Pancreas (tissue), 10 donors: ENCODE measurements at regions not wholly inside any gene's neighbourhood (a gene's known extent, or its start where the extent isn't known, plus 50 kb on each side); places are given as distances from the start of the nearest gene placed in this dataset.

ENCODE experiments used
- ATAC-seq, 4 donors: fragments of 200-7000 bp; cut with Tn5 transposase; one replicate each; pipeline versions ENCODE4 v1.8.0 to v1.9.1; 2020; ENCODE audit warnings: mild to moderate bottlenecking in 4 of 4, moderate library complexity in 4 of 4
- DNase-seq, 6 donors: peaks; one replicate each; pipeline ENCODE4 v3.0.0-alpha.2; 2020
- FAIRE-seq: peaks from 2 replicates; lab custom pipeline; 2012; peaks lifted over from hg19 to GRCh38; lab: Jason Lieb, UNC
- H3K27ac ChIP-seq, 4 donors: fragments of 200-600 bp; sonication (generic); 1 replicate in 3 of 4; 2 replicates in 1 of 4; pipeline versions ENCODE4 v1.5.0 to v1.8.0; 2020
- H3K27me3 ChIP-seq, 4 donors: fragments of 200-600 bp; one replicate each; pipeline ENCODE4 v1.8.0; 2021
- H3K36me3 ChIP-seq, 3 donors: fragments of 200-600 bp; sonication (generic) in 1 of 3; one replicate each; pipeline versions ENCODE4 v1.5.0 to v1.8.0; 2020 to 2021
- H3K4me1 ChIP-seq, 3 donors: fragments of 200-600 bp; one replicate each; pipeline ENCODE4 v1.8.0; 2021
- H3K4me3 ChIP-seq, 4 donors: fragments of 200-600 bp; sonication (generic) in 2 of 4; one replicate each; pipeline versions ENCODE4 v1.5.0 to v1.8.0; 2020 to 2021
- H3K9me3 ChIP-seq, 4 donors: fragments of 200-600 bp; one replicate each; pipeline ENCODE4 v1.8.0; 2021
- WGBS, 2 donors: extraction: QIAGEN DNeasy Blood & Tissue Kit; methylation state at CpG; one replicate each; pipeline ENCODE4 v1.1.7; 2013; 5-methylcytosine and 5-hydroxymethylcytosine counted together
- intact Hi-C, 3 donors: fragments of 100-400 bp; cut with DNase I; formaldehyde crosslinking; loops; one replicate each; pipeline versions ENCODE4 v1.11.1 to v1.14.2; 2022
- TF ChIP-seq, protein P1 (sequence below), 4 donors: fragments of 200-600 bp; sonication (generic) in 3 of 4; IDR thresholded peaks; one replicate each; pipeline versions ENCODE4 v1.5.0 to v1.8.0; 2021; ENCODE audit warnings: antibody characterized with exemption in 4 of 4
- donor health status: healthy with polysubstance abuse.
- donor health status: DM: no; HTN: no; CAD: no; lungs with moderate emphysema.
- donor health status: DM: no; HTN: no; CAD: no.
- donor health status: control.
- donor health status: control.
- donor health status: Bipolar disorder and iron deficiency.
- donor health status: DM: yes; HTN: yes; CAD: no.
- donor health status: DM: no; HTN: no; CAD: no.
- donor health status: DM: no; HTN: no; CAD: no.
- donor health status: DM: yes; HTN: yes; CAD: no.

DNA sequence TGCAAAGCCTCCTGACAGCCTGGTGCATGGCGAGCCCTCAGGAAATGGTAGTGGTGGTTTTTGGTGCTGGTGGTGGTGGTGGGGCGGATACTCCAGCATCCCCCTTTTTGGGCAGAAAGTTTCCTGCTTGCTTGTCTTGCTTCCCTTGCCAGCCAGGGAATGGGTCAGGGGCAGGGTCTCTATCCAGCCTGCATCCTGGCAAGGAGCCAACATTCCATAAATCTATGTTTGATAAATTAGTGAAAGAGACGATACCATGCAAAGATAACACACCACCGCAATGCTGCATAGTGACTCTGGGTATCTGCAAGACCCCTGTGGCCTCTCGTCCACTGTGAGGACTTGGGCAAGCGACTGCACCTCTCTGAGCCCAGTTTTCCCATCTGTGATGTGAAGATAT is 246.2 kb downstream of the LRFN2 start:
- DNase-seq: no peak
- Histone ChIP-seq H3K27me3 (no peaks in the 10 kb centered on the region), H3K9me3 (no peaks in the 10 kb centered on the region), H3K4me3 (no peak overlapping the region), H3K4me1 (peaks cover 0 to 7% (median 0%) of the 10 kb centered on the region in 3 donors), H3K36me3 (no peaks in the 10 kb centered on the region), H3K27ac (no peak overlapping the region)
- intact Hi-C loops: no loop called here
- TF ChIP-seq, protein P1, sequence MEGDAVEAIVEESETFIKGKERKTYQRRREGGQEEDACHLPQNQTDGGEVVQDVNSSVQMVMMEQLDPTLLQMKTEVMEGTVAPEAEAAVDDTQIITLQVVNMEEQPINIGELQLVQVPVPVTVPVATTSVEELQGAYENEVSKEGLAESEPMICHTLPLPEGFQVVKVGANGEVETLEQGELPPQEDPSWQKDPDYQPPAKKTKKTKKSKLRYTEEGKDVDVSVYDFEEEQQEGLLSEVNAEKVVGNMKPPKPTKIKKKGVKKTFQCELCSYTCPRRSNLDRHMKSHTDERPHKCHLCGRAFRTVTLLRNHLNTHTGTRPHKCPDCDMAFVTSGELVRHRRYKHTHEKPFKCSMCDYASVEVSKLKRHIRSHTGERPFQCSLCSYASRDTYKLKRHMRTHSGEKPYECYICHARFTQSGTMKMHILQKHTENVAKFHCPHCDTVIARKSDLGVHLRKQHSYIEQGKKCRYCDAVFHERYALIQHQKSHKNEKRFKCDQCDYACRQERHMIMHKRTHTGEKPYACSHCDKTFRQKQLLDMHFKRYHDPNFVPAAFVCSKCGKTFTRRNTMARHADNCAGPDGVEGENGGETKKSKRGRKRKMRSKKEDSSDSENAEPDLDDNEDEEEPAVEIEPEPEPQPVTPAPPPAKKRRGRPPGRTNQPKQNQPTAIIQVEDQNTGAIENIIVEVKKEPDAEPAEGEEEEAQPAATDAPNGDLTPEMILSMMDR (IDR thresholded peaks at IDR 0.05): no peak
- WGBS, 2 donors: 76 to 81% methylated on average over 6 of the region's 6 CpGs
- ATAC-seq: no peak
- no peak for FAIRE-seq

DNA sequence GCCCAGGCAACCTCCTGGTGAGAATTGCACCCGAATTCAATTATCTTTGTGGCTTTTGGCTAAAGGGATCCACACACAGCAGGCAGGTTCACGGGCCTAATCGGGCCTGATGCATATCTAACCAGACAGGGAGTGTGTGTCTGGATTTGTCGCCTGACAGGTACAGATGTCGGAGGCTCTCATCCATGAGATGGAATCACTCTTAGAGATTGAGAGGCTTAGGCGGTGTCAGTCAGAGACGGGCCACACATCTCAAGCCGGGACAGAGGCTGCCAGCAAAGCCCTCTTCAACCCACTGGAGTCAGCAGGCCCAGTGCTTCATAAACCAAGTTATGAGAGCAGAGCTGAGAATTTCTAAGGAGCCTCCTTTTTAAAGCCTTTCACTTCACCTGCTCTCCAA is 247.0 kb downstream of the LRFN2 start:
- DNase-seq (no peak), ATAC-seq (no peak), FAIRE-seq (no peak)
- 82 to 86% methylated on average over 8 of the region's 8 CpGs for WGBS, 2 donors
- intact Hi-C loops: no loop called here
- H3K4me3 ChIP-seq: no peak overlapping the region
- no peak overlapping the region for H3K27ac ChIP-seq
- no peaks in the 10 kb centered on the region for H3K36me3 ChIP-seq
- TF ChIP-seq, protein P1 (IDR thresholded peaks at IDR 0.05): no peak
- no peaks in the 10 kb centered on the region for H3K9me3 ChIP-seq
- H3K27me3 ChIP-seq: no peaks in the 10 kb centered on the region
- H3K4me1 ChIP-seq: peaks cover 0 to 3% (median 0%) of the 10 kb centered on the region in 3 donors

DNA sequence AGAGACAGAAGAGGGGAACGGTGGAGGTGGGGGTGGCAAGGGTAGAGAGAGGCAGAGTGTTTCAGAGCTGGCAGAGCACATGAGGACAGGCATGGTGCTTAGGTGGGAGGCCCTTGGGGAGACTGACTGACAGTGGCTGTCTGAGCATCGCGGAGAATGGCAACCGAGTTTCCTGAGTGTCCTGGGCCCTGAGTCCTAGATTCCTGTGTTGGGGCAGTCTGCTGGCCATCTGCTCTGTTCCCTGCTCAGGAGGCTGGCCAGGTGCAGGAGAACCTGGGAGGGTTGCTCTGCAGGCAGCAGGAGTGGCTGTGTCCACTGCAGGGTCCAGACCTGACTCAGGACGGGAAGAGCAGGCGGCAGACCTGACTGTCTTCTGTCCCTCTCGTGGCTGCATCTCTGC is 248.9 kb downstream of the LRFN2 start:
- ATAC-seq: no peak
- TF ChIP-seq, protein P1 (IDR thresholded peaks at IDR 0.05): no peak
- WGBS, 2 donors: 91 to 94% methylated on average over 7 of the region's 7 CpGs

DNA sequence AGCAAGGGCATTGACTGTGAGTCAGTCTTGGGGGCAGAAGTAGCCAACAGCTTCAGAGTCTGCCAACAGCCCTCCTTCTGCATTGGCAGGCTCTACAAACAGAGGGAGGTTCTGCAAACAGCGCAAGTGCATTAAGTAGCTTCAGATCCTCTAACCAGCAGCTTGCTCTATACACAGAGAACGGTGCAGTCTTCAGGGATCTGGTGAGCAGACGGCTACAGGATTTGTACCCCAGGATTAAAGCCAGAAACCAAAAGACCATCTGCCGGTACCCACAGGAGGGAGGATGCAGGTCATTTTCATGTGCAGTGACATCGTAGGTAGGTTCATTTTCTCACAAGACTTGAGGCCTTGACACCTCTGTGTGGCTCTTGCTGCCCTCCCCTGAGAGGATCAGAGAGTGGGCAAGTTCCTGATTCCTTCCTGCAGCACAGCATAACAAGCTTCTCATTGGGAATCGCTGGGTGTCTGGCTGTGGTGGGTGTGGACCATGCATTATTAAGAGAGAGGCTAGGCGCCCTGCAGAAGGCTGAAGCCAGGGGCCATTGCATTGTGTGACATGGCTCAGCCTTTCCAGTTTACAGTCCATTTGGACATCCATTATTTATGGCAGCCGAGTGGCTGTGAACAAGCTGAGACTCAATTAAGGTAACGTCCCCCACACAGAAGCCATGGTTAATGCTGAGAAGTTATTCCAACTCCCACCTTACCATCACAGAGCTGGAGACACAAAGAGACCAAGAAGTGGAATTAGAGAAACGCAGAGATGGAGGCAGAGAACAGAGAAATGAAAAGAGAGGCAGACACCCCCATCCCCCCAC is 250.0 kb downstream of the LRFN2 start:
- Histone ChIP-seq H3K27me3 (no peaks in the 10 kb centered on the region), H3K9me3 (no peaks in the 10 kb centered on the region), H3K4me3 (no peak overlapping the region), H3K27ac (no peak overlapping the region), H3K4me1 (no peaks in the 10 kb centered on the region), H3K36me3 (no peaks in the 10 kb centered on the region)
- 82 to 89% methylated on average over 10 of the region's 10 CpGs for WGBS, 2 donors
- ATAC-seq (no peak), FAIRE-seq (no peak), DNase-seq (no peak)
- TF ChIP-seq, protein P1 (IDR thresholded peaks at IDR 0.05): no peak
- intact Hi-C loops: no loop called here

More for the DNA sequence above, 248.9 kb downstream of the LRFN2 start:
- FAIRE-seq: no peak
- Histone ChIP-seq H3K36me3 (no peaks in the 10 kb centered on the region), H3K4me3 (no peak overlapping the region), H3K27ac (no peak overlapping the region), H3K9me3 (no peaks in the 10 kb centered on the region), H3K4me1 (peaks cover 0 to 3% (median 0%) of the 10 kb centered on the region in 3 donors), H3K27me3 (no peaks in the 10 kb centered on the region)
- DNase-seq: no peak
- intact Hi-C loops: no loop called here

DNA sequence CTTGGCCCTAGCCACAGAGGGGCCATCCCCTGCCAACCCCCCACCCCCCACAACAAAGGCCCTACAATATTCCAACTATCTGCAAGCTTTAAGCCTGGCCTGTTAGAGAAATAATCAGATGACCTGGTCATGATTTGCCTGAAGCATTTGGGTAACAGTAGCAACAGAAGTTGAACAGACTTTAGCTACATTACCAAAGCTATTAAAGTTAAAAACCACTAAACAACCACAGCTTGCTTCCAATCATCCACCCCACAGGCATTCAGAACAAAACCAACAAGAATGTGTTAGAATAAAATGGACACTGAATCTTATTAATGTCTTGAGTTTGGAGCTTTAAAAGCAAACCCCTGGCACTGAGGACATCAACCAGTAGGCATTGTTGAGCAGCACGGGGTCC is 250.9 kb downstream of the LRFN2 start:
- no peaks in the 10 kb centered on the region for H3K36me3 ChIP-seq
- intact Hi-C loops: no loop called here
- no peak overlapping the region for H3K27ac ChIP-seq
- H3K9me3 ChIP-seq: no peaks in the 10 kb centered on the region
- WGBS, 2 donors: 86 to 96% methylated on average over 1 of the region's 1 CpG
- no peak for ATAC-seq
- FAIRE-seq: no peak
- DNase-seq: no peak
- no peaks in the 10 kb centered on the region for H3K4me1 ChIP-seq
- H3K27me3 ChIP-seq: no peaks in the 10 kb centered on the region
- TF ChIP-seq, protein P1 (IDR thresholded peaks at IDR 0.05): no peak
- H3K4me3 ChIP-seq: no peak overlapping the region
